K562 (cell line): ENCODE measurements at regions not wholly inside any gene's neighbourhood (a gene's known extent, or its start where the extent isn't known, plus 50 kb on each side); places are given as distances from the start of the nearest gene placed in this dataset.

ENCODE experiments used
- ATAC-seq: fragments of 200-7000 bp; cut with Tn5 transposase; 3 replicates; pipeline ENCODE4 v1.9.1; 2020; ENCODE audit warnings: moderate library complexity
- BruUV-seq: library from RNA; stranded (reverse); fragments of 400-500 nt; replicated peaks from 2 replicates; lab custom pipeline; 2021; lab: Mats Ljungman, UMichigan
- CTCF ChIA-PET: fragments of 300-600 bp; formaldehyde crosslinking; extraction: SDS; loops from one replicate; lab custom pipeline; 2021; ENCODE audit warnings: low intra/inter-chr PET ratio; lab: Yijun Ruan, JAX
- POLR2A ChIA-PET: fragments of 300-600, 350-650 bp; sonication (Branson Sonifier 250); formaldehyde crosslinking; extraction: SDS; loops from one replicate; lab custom pipeline; 2021; ENCODE audit warnings: antibody characterized with exemption, inconsistent platforms; lab: Yijun Ruan, JAX
- DNase-seq, 4 experiments: peaks; one replicate each; pipeline versions ENCODE4 v3.0.0 to v3.0.0-alpha.2; 2011 to 2018; ENCODE audit warnings: low spot score in 3 of 4, mixed read lengths in 3 of 4; ENCODE audit errors: extremely low read depth in 1 of 4
- FAIRE-seq: peaks from 2 replicates; lab custom pipeline; 2011; peaks lifted over from hg19 to GRCh38; lab: Jason Lieb, UNC
- H2AFZ ChIP-seq: 2 replicates; pipeline ENCODE4 v1.6.0; 2011; ENCODE audit warnings: low read depth, low read length, control low read depth, inconsistent platforms
- H3K27ac ChIP-seq: fragments of 200-600 bp; 3 replicates; pipeline ENCODE4 v1.8.0; 2011; ENCODE audit warnings: low read depth, mild to moderate bottlenecking, control low read depth, inconsistent platforms, low read length, moderate library complexity, mixed read lengths; ENCODE audit errors: extremely low read depth
- H3K27me3 ChIP-seq, 2 experiments: fragments of 300-600 bp in 1 of 2; 2 replicates in 1 of 2; 3 replicates in 1 of 2; pipeline versions ENCODE4 v1.6.0 to v1.8.0; 2011; ENCODE audit warnings: inconsistent platforms in 2 of 2, low read length in 2 of 2, mild to moderate bottlenecking in 1 of 2, mixed read lengths in 1 of 2, moderate library complexity in 1 of 2; ENCODE audit not compliant: control insufficient read depth in 2 of 2, insufficient read depth in 2 of 2
- H3K36me3 ChIP-seq: fragments of 300-600 bp; 3 replicates; pipeline ENCODE4 v1.8.0; 2011; ENCODE audit warnings: mild to moderate bottlenecking, low read length, inconsistent platforms; ENCODE audit not compliant: control insufficient read depth, insufficient read depth
- H3K4me1 ChIP-seq, 2 experiments: fragments of 200-600 bp in 1 of 2; replicated peaks in 1 of 2; 2 replicates in 1 of 2; 3 replicates in 1 of 2; pipeline versions ENCODE4 v1.5.1 to v1.8.0; 2011; ENCODE audit warnings: inconsistent platforms in 2 of 2, low read length in 2 of 2, mild to moderate bottlenecking in 1 of 2, mixed read lengths in 1 of 2, moderate library complexity in 1 of 2; ENCODE audit not compliant: control insufficient read depth in 2 of 2, insufficient read depth in 2 of 2
- H3K4me2 ChIP-seq: 2 replicates; pipeline ENCODE4 v1.6.1; 2011; ENCODE audit warnings: low read length, control low read depth, inconsistent platforms, mixed read lengths; ENCODE audit not compliant: insufficient read depth
- H3K4me3 ChIP-seq: fragments of 200-600 bp; sonication (generic), shearing (Covaris generic); 2 replicates; pipeline ENCODE4 v1.5.1; 2016; ENCODE audit warnings: control low read depth, inconsistent platforms
- H3K79me2 ChIP-seq: fragments of 200-600 bp; 3 replicates; pipeline ENCODE4 v1.8.0; 2011; ENCODE audit warnings: low read length, inconsistent platforms; ENCODE audit not compliant: control insufficient read depth, insufficient read depth
- H3K9ac ChIP-seq, 2 experiments: 2 replicates each; pipeline versions ENCODE4 v1.6.0 to v1.6.1; 2011; ENCODE audit warnings: low read depth in 2 of 2, low read length in 2 of 2, control low read depth in 1 of 2, inconsistent platforms in 1 of 2, mild to moderate bottlenecking in 1 of 2, mixed read lengths in 1 of 2; ENCODE audit not compliant: insufficient read depth in 1 of 2
- H3K9me1 ChIP-seq: one replicate; pipeline ENCODE4 v1.6.0; 2011; ENCODE audit warnings: inconsistent platforms, mild to moderate bottlenecking, low read length, moderate library complexity; ENCODE audit not compliant: control insufficient read depth, insufficient read depth
- H3K9me3 ChIP-seq: replicated peaks from 2 replicates; pipeline ENCODE4 v1.5.1; 2011; ENCODE audit warnings: low read depth, low read length, inconsistent platforms; ENCODE audit not compliant: control insufficient read depth, insufficient read depth
- H4K20me1 ChIP-seq: replicated peaks from 2 replicates; pipeline ENCODE4 v1.6.1; 2011; ENCODE audit warnings: low read length, inconsistent platforms, mixed read lengths; ENCODE audit not compliant: control insufficient read depth, insufficient read depth
- ARID2 ChIP-seq: fragments of 450-650 bp; IDR thresholded peaks from 2 replicates; pipeline ENCODE4 v1.6.1; 2017; ENCODE audit warnings: antibody characterized with exemption, mild to moderate bottlenecking
- ARNT ChIP-seq, 2 experiments: fragments of 450-650 bp; IDR thresholded peaks; 2 replicates each; pipeline ENCODE4 v1.6.1; 2016; ENCODE audit warnings: mild to moderate bottlenecking in 1 of 2
- CBFA2T3 ChIP-seq: fragments of 450-650 bp; IDR thresholded peaks from 2 replicates; pipeline ENCODE4 v1.6.1; 2017
- DDX20 ChIP-seq: fragments of 450-650 bp; IDR thresholded peaks from 2 replicates; pipeline ENCODE4 v1.6.1; 2016; ENCODE audit warnings: missing genetic modification characterization, low read depth, mild to moderate bottlenecking, missing compliant biosample characterization, moderate library complexity
- FOXM1 ChIP-seq, 2 experiments: fragments of 450-650 bp in 1 of 2; sonication (generic) in 1 of 2; formaldehyde crosslinking in 1 of 2; IDR thresholded peaks; 2 replicates each; pipeline versions ENCODE4 v1.6.1 to v1.9.0; 2017 to 2022; ENCODE audit warnings: low read depth in 2 of 2, mild to moderate bottlenecking in 2 of 2, missing genetic modification reagents in 1 of 2, moderate library complexity in 1 of 2
- PTTG1 ChIP-seq: fragments of 450-650 bp; IDR thresholded peaks from 2 replicates; pipeline ENCODE4 v1.6.1; 2016; ENCODE audit warnings: low read depth, mild to moderate bottlenecking, missing genetic modification characterization, missing compliant biosample characterization
- ZNF311 ChIP-seq: fragments of 250-450 bp; sonication (Bioruptor Pico); IDR thresholded peaks from 2 replicates; pipeline ENCODE4 v1.4.0; 2020; ENCODE audit warnings: mild to moderate bottlenecking, moderate library complexity
- WGBS: fragments of 100-300 bp; shearing (Covaris generic); methylation state at CpG from one replicate; pipeline ENCODE4 v1.1.6; 2016; ENCODE audit warnings: low coverage, mixed read lengths; ENCODE audit not compliant: insufficient coverage; ENCODE audit errors: missing lambda C conversion rate; 5-methylcytosine and 5-hydroxymethylcytosine counted together
- in situ Hi-C: fragments of 300-500 bp; cut with MboI; formaldehyde crosslinking; loops from 4 replicates; pipeline ENCODE4 v1.15.0; 2018; ENCODE audit warnings: inconsistent platforms, mixed read lengths
- intact Hi-C: fragments of 100-400 bp; cut with micrococcal nuclease; formaldehyde crosslinking; loops from 2 replicates; pipeline ENCODE4 v1.14.2; 2022
- TF ChIP-seq, protein P1 (sequence below): fragments of 450-650 bp; formaldehyde crosslinking; IDR thresholded peaks from 2 replicates; pipeline ENCODE4 v1.4.0; 2020; ENCODE audit warnings: mild to moderate bottlenecking, mixed read lengths
- TF ChIP-seq, protein P2 (sequence below): fragments of 450-650 bp; formaldehyde crosslinking; IDR thresholded peaks from 2 replicates; pipeline ENCODE4 v1.4.0; 2022; ENCODE audit warnings: missing genetic modification characterization

DNA sequence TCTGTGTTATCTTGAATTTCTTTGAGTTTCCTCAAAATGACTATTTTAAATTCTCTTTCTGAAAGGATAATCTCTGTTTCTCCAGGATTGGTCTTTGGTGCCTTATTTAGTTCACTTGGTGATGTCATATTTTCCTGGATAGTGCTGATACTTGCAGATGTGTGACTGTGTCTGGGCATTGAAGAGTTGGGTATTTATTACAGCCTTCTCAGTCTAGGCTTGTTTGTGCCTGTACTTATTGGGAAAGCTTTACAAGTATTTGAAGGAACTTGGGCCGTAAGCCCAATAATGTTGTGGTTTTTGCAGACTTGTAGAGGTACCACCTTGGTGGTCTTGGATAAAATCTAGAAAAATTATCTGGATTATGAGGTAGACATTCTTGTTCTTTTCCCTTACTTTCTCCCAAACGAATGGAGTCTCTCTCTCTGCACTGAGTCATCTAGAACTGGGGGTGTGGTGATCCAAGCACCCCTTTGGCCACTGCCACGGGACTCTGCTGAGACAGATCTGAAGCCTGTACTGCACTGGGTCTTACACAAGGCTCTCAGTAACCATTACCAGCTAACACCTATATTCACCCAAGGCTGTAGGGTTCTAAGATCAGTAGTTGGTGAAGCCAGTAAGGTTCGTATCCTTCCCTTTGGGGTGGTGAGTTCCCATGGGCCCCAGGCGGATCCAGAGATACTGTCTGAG, 703.7 kb upstream of the MGAT4C start:
- Histone ChIP-seq H3K9me3 (0 out of 2 replicates have a peak, but pooled peaks cover 3% of the 10 kb centered on the region), H3K36me3 (no peaks in the 10 kb centered on the region), H2AFZ (no peak overlapping the region), H3K9ac (no peak overlapping the region), H3K27ac (no peak overlapping the region), H3K4me3 (no peak overlapping the region), H3K27me3 (no peaks in the 10 kb centered on the region), H3K4me1 (no peaks in the 10 kb centered on the region), H3K9me1 (no peaks in the 10 kb centered on the region), H3K4me2 (no peak overlapping the region), H4K20me1 (no peaks in the 10 kb centered on the region), H3K79me2 (no peaks in the 10 kb centered on the region)
- FAIRE-seq (no peak), DNase-seq (no peak), ATAC-seq (no peak)
- POLR2A ChIA-PET, result no interaction called here
- CTCF ChIA-PET, result no interaction called here
- in situ Hi-C loops, result no loop called here
- WGBS, result 0% methylated on average over 5 of the region's 5 CpGs
- no TSS peak for BruUV-seq
- intact Hi-C loops, result no loop called here
- TF ChIP-seq ARNT (IDR thresholded peaks at IDR 0.05) (no peak), FOXM1 (IDR thresholded peaks at IDR 0.05; ENCODE audit: low read depth) (no peak), FOXM1 (CRISPR knock-in tag; IDR thresholded peaks at IDR 0.05; ENCODE audit: low read depth) (no peak), CBFA2T3 (no peak), ARID2 (no peak), DDX20 (tag) (no peak), PTTG1 (tag) (no peak), ZNF311 (no peak)
- TF ChIP-seq, protein P1, sequence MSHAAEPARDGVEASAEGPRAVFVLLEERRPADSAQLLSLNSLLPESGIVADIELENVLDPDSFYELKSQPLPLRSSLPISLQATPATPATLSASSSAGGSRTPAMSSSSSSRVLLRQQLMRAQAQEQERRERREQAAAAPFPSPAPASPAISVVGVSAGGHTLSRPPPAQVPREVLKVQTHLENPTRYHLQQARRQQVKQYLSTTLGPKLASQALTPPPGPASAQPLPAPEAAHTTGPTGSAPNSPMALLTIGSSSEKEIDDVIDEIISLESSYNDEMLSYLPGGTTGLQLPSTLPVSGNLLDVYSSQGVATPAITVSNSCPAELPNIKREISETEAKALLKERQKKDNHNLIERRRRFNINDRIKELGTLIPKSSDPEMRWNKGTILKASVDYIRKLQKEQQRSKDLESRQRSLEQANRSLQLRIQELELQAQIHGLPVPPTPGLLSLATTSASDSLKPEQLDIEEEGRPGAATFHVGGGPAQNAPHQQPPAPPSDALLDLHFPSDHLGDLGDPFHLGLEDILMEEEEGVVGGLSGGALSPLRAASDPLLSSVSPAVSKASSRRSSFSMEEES (CRISPR knock-in tag), result no peak
- TF ChIP-seq, protein P2, sequence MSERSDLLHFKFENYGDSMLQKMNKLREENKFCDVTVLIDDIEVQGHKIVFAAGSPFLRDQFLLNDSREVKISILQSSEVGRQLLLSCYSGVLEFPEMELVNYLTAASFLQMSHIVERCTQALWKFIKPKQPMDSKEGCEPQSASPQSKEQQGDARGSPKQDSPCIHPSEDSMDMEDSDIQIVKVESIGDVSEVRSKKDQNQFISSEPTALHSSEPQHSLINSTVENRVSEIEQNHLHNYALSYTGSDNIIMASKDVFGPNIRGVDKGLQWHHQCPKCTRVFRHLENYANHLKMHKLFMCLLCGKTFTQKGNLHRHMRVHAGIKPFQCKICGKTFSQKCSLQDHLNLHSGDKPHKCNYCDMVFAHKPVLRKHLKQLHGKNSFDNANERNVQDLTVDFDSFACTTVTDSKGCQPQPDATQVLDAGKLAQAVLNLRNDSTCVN (CRISPR knock-in tag), result no peak
